HEK293 (cell line): ENCODE measurements at regions not wholly inside any gene's neighbourhood (a gene's known extent, or its start where the extent isn't known, plus 50 kb on each side); places are given as distances from the start of the nearest gene placed in this dataset.

Source experiments
- CTCF ChIA-PET: fragments of 350-600 bp; formaldehyde crosslinking; extraction: SDS; loops from one replicate; lab custom pipeline; 2021; ENCODE audit warnings: antibody characterized with exemption; lab: Yijun Ruan, JAX
- POLR2A ChIA-PET: fragments of 300-600 bp; formaldehyde crosslinking; extraction: SDS; loops from one replicate; lab custom pipeline; 2020; ENCODE audit warnings: antibody characterized with exemption, inconsistent platforms; lab: Yijun Ruan, JAX
- H3K27ac ChIP-seq: fragments of 200-500 bp; sonication (Bioruptor generic); 2 replicates; pipeline ENCODE4 v1.5.1; 2014; ENCODE audit warnings: low read depth, low read length, control low read depth, inconsistent platforms; ENCODE audit errors: extremely low read depth
- H3K36me3 ChIP-seq, 2 experiments: fragments of 200-500 bp in 1 of 2; sonication (Bioruptor generic) in 1 of 2; 1 replicate in 1 of 2; 2 replicates in 1 of 2; pipeline ENCODE4 v1.5.1; 2014 to 2017; ENCODE audit warnings: inconsistent platforms in 2 of 2, low read length in 2 of 2; ENCODE audit not compliant: control insufficient read depth in 2 of 2, insufficient read depth in 1 of 2
- H3K4me1 ChIP-seq: fragments of 200-500 bp; sonication (Bioruptor generic); 2 replicates; pipeline ENCODE4 v1.5.1; 2014; ENCODE audit warnings: mild to moderate bottlenecking, low read length, inconsistent platforms; ENCODE audit not compliant: control insufficient read depth, insufficient read depth
- H3K4me3 ChIP-seq: 2 replicates; pipeline ENCODE4 v1.5.1; 2011; ENCODE audit warnings: low read depth, mild to moderate bottlenecking, control low read depth, low read length, moderate library complexity
- H3K9me3 ChIP-seq: fragments of 200-500 bp; sonication (Bioruptor generic); 2 replicates; pipeline ENCODE4 v1.5.1; 2014; ENCODE audit warnings: low read depth, low read length, inconsistent platforms; ENCODE audit not compliant: control insufficient read depth, insufficient read depth
- AEBP2 ChIP-seq: fragments of 450-650 bp; formaldehyde crosslinking; IDR thresholded peaks from 2 replicates; pipeline ENCODE4 v1.5.1; 2016; ENCODE audit warnings: missing biosample characterization, missing genetic modification characterization, borderline replicate concordance
- EGR2 ChIP-seq: fragments of 450-650 bp; formaldehyde crosslinking; IDR thresholded peaks from 2 replicates; pipeline ENCODE4 v1.5.1; 2016; ENCODE audit warnings: low read depth, missing biosample characterization, missing genetic modification characterization
- HIC1 ChIP-seq: fragments of 450-650 bp; formaldehyde crosslinking; IDR thresholded peaks from 2 replicates; pipeline ENCODE4 v1.5.1; 2016; ENCODE audit warnings: missing biosample characterization, missing genetic modification characterization
- HOXA7 ChIP-seq: sonication (generic); formaldehyde crosslinking; IDR thresholded peaks from 2 replicates; pipeline ENCODE4 v1.8.1; 2022; ENCODE audit warnings: missing genetic modification reagents, borderline replicate concordance
- HOXC10 ChIP-seq: sonication (generic); formaldehyde crosslinking; IDR thresholded peaks from 2 replicates; pipeline ENCODE4 v1.8.1; 2023; ENCODE audit warnings: mild to moderate bottlenecking, missing genetic modification reagents
- KLF16 ChIP-seq: fragments of 450-650 bp; formaldehyde crosslinking; IDR thresholded peaks from 2 replicates; pipeline ENCODE4 v1.5.1; 2017; ENCODE audit warnings: missing biosample characterization, missing genetic modification characterization
- SCRT2 ChIP-seq: fragments of 450-650 bp; formaldehyde crosslinking; IDR thresholded peaks from 2 replicates; pipeline ENCODE4 v1.5.1; 2016; ENCODE audit warnings: missing biosample characterization, missing genetic modification characterization
- SETDB1 ChIP-seq: IDR thresholded peaks from one replicate; pipeline ENCODE4 v1.6.1; 2017; ENCODE audit warnings: mild to moderate bottlenecking, low read length, moderate library complexity, mixed read lengths; ENCODE audit not compliant: insufficient read length
- SP7 ChIP-seq: fragments of 450-650 bp; formaldehyde crosslinking; IDR thresholded peaks from 2 replicates; pipeline ENCODE4 v1.5.1; 2016; ENCODE audit warnings: missing biosample characterization, missing genetic modification characterization
- YY1 ChIP-seq: fragments of 450-650 bp; formaldehyde crosslinking; IDR thresholded peaks from 2 replicates; pipeline ENCODE4 v1.5.1; 2018; ENCODE audit warnings: missing biosample characterization, missing genetic modification characterization
- ZBTB44 ChIP-seq: fragments of 450-650 bp; IDR thresholded peaks from 2 replicates; pipeline ENCODE4 v1.5.1; 2018; ENCODE audit warnings: missing biosample characterization, mild to moderate bottlenecking, missing genetic modification characterization
- ZBTB48 ChIP-seq: fragments of 450-650 bp; formaldehyde crosslinking; IDR thresholded peaks from 2 replicates; pipeline ENCODE4 v1.5.1; 2016; ENCODE audit warnings: missing biosample characterization, missing genetic modification characterization
- ZNF112 ChIP-seq: fragments of 450-650 bp; formaldehyde crosslinking; IDR thresholded peaks from 2 replicates; pipeline ENCODE4 v1.5.0; 2017; ENCODE audit warnings: missing biosample characterization, missing genetic modification characterization
- ZNF138 ChIP-seq: fragments of 450-650 bp; formaldehyde crosslinking; IDR thresholded peaks from 2 replicates; pipeline ENCODE4 v1.5.1; 2016; ENCODE audit warnings: missing biosample characterization, missing genetic modification characterization, borderline replicate concordance
- ZNF148 ChIP-seq: fragments of 450-650 bp; formaldehyde crosslinking; IDR thresholded peaks from 2 replicates; pipeline ENCODE4 v1.5.0; 2017; ENCODE audit warnings: missing biosample characterization, missing genetic modification characterization, borderline replicate concordance
- ZNF157 ChIP-seq: fragments of 450-650 bp; formaldehyde crosslinking; IDR thresholded peaks from 2 replicates; pipeline ENCODE4 v1.5.1; 2016; ENCODE audit warnings: missing biosample characterization, missing genetic modification characterization
- ZNF311 ChIP-seq: fragments of 450-650 bp; formaldehyde crosslinking; IDR thresholded peaks from 2 replicates; pipeline ENCODE4 v1.5.1; 2017; ENCODE audit warnings: missing biosample characterization, missing genetic modification characterization, borderline replicate concordance
- ZNF335 ChIP-seq: fragments of 450-650 bp; formaldehyde crosslinking; conservative IDR thresholded peaks from 2 replicates; pipeline ENCODE4 v1.5.1; 2016; ENCODE audit warnings: missing biosample characterization, missing genetic modification characterization
- ZNF354C ChIP-seq: fragments of 450-650 bp; formaldehyde crosslinking; IDR thresholded peaks from 2 replicates; pipeline ENCODE4 v1.5.1; 2016; ENCODE audit warnings: missing biosample characterization, missing genetic modification characterization, low read depth, borderline replicate concordance
- ZNF416 ChIP-seq: fragments of 450-650 bp; formaldehyde crosslinking; IDR thresholded peaks from 2 replicates; pipeline ENCODE4 v1.5.1; 2016; ENCODE audit warnings: missing biosample characterization, missing genetic modification characterization
- ZNF423 ChIP-seq: fragments of 450-650 bp; formaldehyde crosslinking; IDR thresholded peaks from 2 replicates; pipeline ENCODE4 v1.5.1; 2016; ENCODE audit warnings: missing biosample characterization, missing genetic modification characterization
- ZNF433 ChIP-seq: fragments of 450-650 bp; formaldehyde crosslinking; IDR thresholded peaks from 2 replicates; pipeline ENCODE4 v1.5.1; 2016; ENCODE audit warnings: missing biosample characterization, missing genetic modification characterization, low read depth
- ZNF600 ChIP-seq: fragments of 450-650 bp; formaldehyde crosslinking; IDR thresholded peaks from 2 replicates; pipeline ENCODE4 v1.5.1; 2016; ENCODE audit warnings: missing biosample characterization, missing genetic modification characterization
- ZNF776 ChIP-seq: fragments of 450-650 bp; formaldehyde crosslinking; IDR thresholded peaks from 2 replicates; pipeline ENCODE4 v1.5.0; 2017; ENCODE audit warnings: missing biosample characterization, missing genetic modification characterization, borderline replicate concordance
- ZNF777 ChIP-seq: fragments of 450-650 bp; formaldehyde crosslinking; IDR thresholded peaks from 2 replicates; pipeline ENCODE4 v1.5.1; 2017; ENCODE audit warnings: missing biosample characterization, missing genetic modification characterization, borderline replicate concordance

GRCh38 chr5:165673499-165673898, 2168.1 kb downstream of the MAT2B start (continued):
- TF ChIP-seq ZNF423 (tag by site-specific recombination) (no peak), ZNF777 (tag by site-specific recombination) (no peak), SETDB1 (no peak), ZNF138 (tag by site-specific recombination) (no peak), SP7 (tag by site-specific recombination) (no peak), ZBTB44 (tag by site-specific recombination) (no peak), EGR2 (no peak), ZNF776 (no peak), ZNF157 (tag by site-specific recombination) (no peak)
- TF ChIP-seq, all 188 proteins: peak for 0

GRCh38 chr5:165695796-165696195, 2190.4 kb downstream of the MAT2B start:
- TF ChIP-seq EGR2 (no peak), ZNF112 (tag by site-specific recombination) (no peak), HOXA7 (CRISPR knock-in tag) (no peak), AEBP2 (tag by site-specific recombination) (no peak), ZNF600 (tag by site-specific recombination) (no peak), ZNF776 (no peak), HOXC10 (no peak), KLF16 (tag by site-specific recombination) (no peak), ZNF335 (tag by site-specific recombination) (no peak), ZNF416 (tag by site-specific recombination) (no peak), ZNF433 (tag by site-specific recombination) (no peak), ZNF354C (no peak), YY1 (tag by site-specific recombination) (no peak), SCRT2 (tag by site-specific recombination) (no peak)
- TF ChIP-seq, all 188 proteins: peak for 0
- CTCF ChIA-PET = no interaction called here
- POLR2A ChIA-PET = no interaction called here
- no peaks in the 10 kb centered on the region for H3K9me3 ChIP-seq
- H3K4me1 ChIP-seq = no peaks in the 10 kb centered on the region
- no peaks in the 10 kb centered on the region for H3K36me3 ChIP-seq
- H3K27ac ChIP-seq = no peak overlapping the region
- H3K4me3 ChIP-seq = no peak overlapping the region

GRCh38 chr5:165705960-165706359, 2200.5 kb downstream of the MAT2B start:
- Histone ChIP-seq H3K27ac (no peak overlapping the region), H3K36me3 (no peaks in the 10 kb centered on the region), H3K9me3 (no peaks in the 10 kb centered on the region), H3K4me1 (no peaks in the 10 kb centered on the region), H3K4me3 (no peak overlapping the region)
- ChIA-PET POLR2A (no interaction called here), CTCF (no interaction called here)
- TF ChIP-seq ZNF311 (tag by site-specific recombination) (no peak), ZBTB48 (tag by site-specific recombination) (no peak), ZBTB44 (tag by site-specific recombination) (no peak), HIC1 (tag by site-specific recombination) (no peak), ZNF148 (no peak)
